Mesenteric fat pad (tissue), 1 donor: ENCODE measurements at regions not wholly inside any gene's neighbourhood (a gene's known extent, or its start where the extent isn't known, plus 50 kb on each side); places are given as distances from the start of the nearest gene placed in this dataset.
"Not testable (repeated sequence)": the region's sequence is repeated elsewhere in the genome, so short reads cannot be mapped to it uniquely, and the experiment has no call there.

Source experiments
- DNase-seq: peaks from one replicate; pipeline ENCODE4 v3.0.0-alpha.2; 2020; ENCODE audit warnings: low spot score
- donor health status: DM: yes; HTN: yes; CAD: no.

- DNase-seq = no peak
These were observed 844.9 kb downstream of the KCNT2 start for GRCh38 chr1:195763146-195763906.

GRCh38 chr1:195761104-195761503 is 847.1 kb downstream of the KCNT2 start:
- DNase-seq = no peak

GRCh38 chr1:195756109-195756508 is 852.1 kb downstream of the KCNT2 start:
- DNase-seq = no peak

- DNase-seq = no peak
These were observed 853.4 kb downstream of the KCNT2 start for GRCh38 chr1:195754874-195755273.

- no peak for DNase-seq
These were observed 853.9 kb downstream of the KCNT2 start for GRCh38 chr1:195754303-195754702.

- no peak for DNase-seq
These were observed 859.3 kb downstream of the KCNT2 start for GRCh38 chr1:195748969-195749368.

- no peak for DNase-seq
These were observed 862.8 kb downstream of the KCNT2 start for GRCh38 chr1:195745189-195746010.

- peak; percentile 85 for DNase-seq
These were observed 864.0 kb downstream of the KCNT2 start for GRCh38 chr1:195744256-195744655.

GRCh38 chr1:195740862-195741261 is 867.4 kb downstream of the KCNT2 start:
- no peak for DNase-seq

- no peak for DNase-seq
These were observed 869.1 kb downstream of the KCNT2 start for GRCh38 chr1:195738966-195739650.

GRCh38 chr1:195735140-195735539 is 873.1 kb downstream of the KCNT2 start:
- DNase-seq = no peak

- no peak for DNase-seq
These were observed 874.4 kb downstream of the KCNT2 start for GRCh38 chr1:195733826-195734225.

- DNase-seq = no peak
These were observed 874.8 kb downstream of the KCNT2 start for GRCh38 chr1:195733408-195733807.

- no peak for DNase-seq
These were observed 876.9 kb downstream of the KCNT2 start for GRCh38 chr1:195731385-195731784.

GRCh38 chr1:195723796-195724194 is 884.4 kb downstream of the KCNT2 start:
- no peak for DNase-seq

GRCh38 chr1:195722852-195723795 is 885.1 kb downstream of the KCNT2 start:
- DNase-seq = not testable (repeated sequence)

- DNase-seq = not testable (repeated sequence)
These were observed 886.1 kb downstream of the KCNT2 start for GRCh38 chr1:195722146-195722545.

- no peak for DNase-seq
These were observed 886.8 kb downstream of the KCNT2 start for GRCh38 chr1:195721210-195721971.

GRCh38 chr1:195717651-195718050 is 890.6 kb downstream of the KCNT2 start:
- DNase-seq = no peak

- DNase-seq = no peak
These were observed 892.6 kb downstream of the KCNT2 start for GRCh38 chr1:195715652-195716051.
